Activated CD8-positive, alpha-beta memory T cell treated with anti-CD3 and anti-CD28 coated beads for 48 hours (primary cell): ENCODE measurements at regions not wholly inside any gene's neighbourhood (a gene's known extent, or its start where the extent isn't known, plus 50 kb on each side); places are given as distances from the start of the nearest gene placed in this dataset.

Experiments used
- DNase-seq, 3 experiments: peaks; one replicate each; pipeline ENCODE4 v3.0.0-alpha.2; 2020; ENCODE audit warnings: low read depth in 2 of 3, low spot score in 2 of 3

- DNase-seq, result no peak
These were observed 753.1 kb upstream of the TBX3 start for GRCh38 chr12:115437061-115437567.

GRCh38 chr12:115433014-115433634 lies 749.1 kb upstream of the TBX3 start:
- no peak for DNase-seq

GRCh38 chr12:115430636-115431035 lies 746.7 kb upstream of the TBX3 start:
- no peak for DNase-seq

- no peak for DNase-seq
These were observed 742.8 kb upstream of the TBX3 start for GRCh38 chr12:115426732-115427131.

- DNase-seq, result no peak
These were observed 740.0 kb upstream of the TBX3 start for GRCh38 chr12:115424003-115424402.

GRCh38 chr12:115423546-115423987 lies 739.6 kb upstream of the TBX3 start:
- no peak for DNase-seq

- no peak for DNase-seq
These were observed 739.0 kb upstream of the TBX3 start for GRCh38 chr12:115422845-115423545.

- no peak for DNase-seq
These were observed 738.1 kb upstream of the TBX3 start for GRCh38 chr12:115421796-115422709.

GRCh38 chr12:115421350-115421749 lies 737.4 kb upstream of the TBX3 start:
- no peak for DNase-seq

GRCh38 chr12:115419145-115419646 lies 735.2 kb upstream of the TBX3 start:
- no peak for DNase-seq

GRCh38 chr12:115417610-115418009 lies 733.6 kb upstream of the TBX3 start:
- DNase-seq, result no peak

GRCh38 chr12:115416869-115417268 lies 732.9 kb upstream of the TBX3 start:
- DNase-seq, result no peak

- no peak for DNase-seq
These were observed 729.7 kb upstream of the TBX3 start for GRCh38 chr12:115413626-115414025.

- no peak for DNase-seq
These were observed 728.9 kb upstream of the TBX3 start for GRCh38 chr12:115412831-115413230.

- no peak for DNase-seq
These were observed 727.1 kb upstream of the TBX3 start for GRCh38 chr12:115411121-115411520.

GRCh38 chr12:115408642-115409041 lies 724.7 kb upstream of the TBX3 start:
- DNase-seq, result no peak

- DNase-seq, result no peak
These were observed 723.7 kb upstream of the TBX3 start for GRCh38 chr12:115407723-115408122.

- no peak for DNase-seq
These were observed 723.1 kb upstream of the TBX3 start for GRCh38 chr12:115407036-115407435.

GRCh38 chr12:115405471-115405860 lies 721.5 kb upstream of the TBX3 start:
- DNase-seq, result no peak

GRCh38 chr12:115404761-115405470 lies 720.9 kb upstream of the TBX3 start:
- DNase-seq, result no peak

- no peak for DNase-seq
These were observed 719.7 kb upstream of the TBX3 start for GRCh38 chr12:115403689-115404088.
